ENCODE measurements at regions not wholly inside any gene's neighbourhood (a gene's known extent, or its start where the extent isn't known, plus 50 kb on each side); places are given as distances from the start of the nearest gene placed in this dataset.

DNA sequence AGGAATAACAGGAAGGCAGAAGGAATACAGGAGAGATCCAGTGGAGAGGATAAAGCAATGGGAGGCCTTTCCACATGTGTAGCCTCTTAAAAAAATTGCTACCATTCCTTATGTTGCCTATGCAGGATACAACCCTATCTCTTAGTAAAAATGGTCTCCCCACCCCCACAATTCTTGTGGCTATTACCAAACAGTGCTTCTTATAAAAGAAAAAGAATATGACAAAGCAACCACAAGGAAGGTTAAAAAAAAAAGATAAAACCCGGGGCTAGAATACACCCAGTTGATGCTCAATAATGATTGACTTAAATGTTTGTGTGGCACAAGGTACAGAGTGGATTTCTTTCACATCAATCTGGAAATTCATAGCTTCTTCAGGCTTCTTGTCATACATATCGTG lies 250.9 kb downstream of the HIVEP2 start:
- no peak for DNase-seq (ENCODE audit: low spot score in 2 of 2, unreplicated experiment in 2 of 2)
- Mint-ChIP-seq H3K36me3 (no peaks in the 10 kb centered on the region), H3K4me1 (peaks cover 7% of the 10 kb centered on the region), H3K9me3 (no peaks in the 10 kb centered on the region), H3K27ac (no peak overlapping the region), H3K4me3 (no peak overlapping the region), H3K27me3 (ENCODE audit: low read depth) (peaks cover 9% of the 10 kb centered on the region)
- TF ChIP-seq, protein P1, sequence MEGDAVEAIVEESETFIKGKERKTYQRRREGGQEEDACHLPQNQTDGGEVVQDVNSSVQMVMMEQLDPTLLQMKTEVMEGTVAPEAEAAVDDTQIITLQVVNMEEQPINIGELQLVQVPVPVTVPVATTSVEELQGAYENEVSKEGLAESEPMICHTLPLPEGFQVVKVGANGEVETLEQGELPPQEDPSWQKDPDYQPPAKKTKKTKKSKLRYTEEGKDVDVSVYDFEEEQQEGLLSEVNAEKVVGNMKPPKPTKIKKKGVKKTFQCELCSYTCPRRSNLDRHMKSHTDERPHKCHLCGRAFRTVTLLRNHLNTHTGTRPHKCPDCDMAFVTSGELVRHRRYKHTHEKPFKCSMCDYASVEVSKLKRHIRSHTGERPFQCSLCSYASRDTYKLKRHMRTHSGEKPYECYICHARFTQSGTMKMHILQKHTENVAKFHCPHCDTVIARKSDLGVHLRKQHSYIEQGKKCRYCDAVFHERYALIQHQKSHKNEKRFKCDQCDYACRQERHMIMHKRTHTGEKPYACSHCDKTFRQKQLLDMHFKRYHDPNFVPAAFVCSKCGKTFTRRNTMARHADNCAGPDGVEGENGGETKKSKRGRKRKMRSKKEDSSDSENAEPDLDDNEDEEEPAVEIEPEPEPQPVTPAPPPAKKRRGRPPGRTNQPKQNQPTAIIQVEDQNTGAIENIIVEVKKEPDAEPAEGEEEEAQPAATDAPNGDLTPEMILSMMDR (IDR thresholded peaks at IDR 0.05; ENCODE audit: unreplicated experiment) = no peak

GRCh38 chr6:142695016-142695415 lies 250.0 kb downstream of the HIVEP2 start:
- H3K36me3 Mint-ChIP-seq = no peaks in the 10 kb centered on the region
- no peak for DNase-seq (ENCODE audit: low spot score in 2 of 2, unreplicated experiment in 2 of 2)
- peaks cover 7% of the 10 kb centered on the region for H3K4me1 Mint-ChIP-seq
- H3K4me3 Mint-ChIP-seq = no peak overlapping the region
- no peaks in the 10 kb centered on the region for H3K9me3 Mint-ChIP-seq
- H3K27me3 Mint-ChIP-seq (ENCODE audit: low read depth) = peaks cover 9% of the 10 kb centered on the region
- H3K27ac Mint-ChIP-seq = no peak overlapping the region
- TF ChIP-seq, protein P1 (IDR thresholded peaks at IDR 0.05; ENCODE audit: unreplicated experiment) = no peak

GRCh38 chr6:142696123-142697000 lies 248.6 kb downstream of the HIVEP2 start:
- Mint-ChIP-seq H3K9me3 (no peaks in the 10 kb centered on the region), H3K27ac (no peak overlapping the region), H3K4me3 (no peak overlapping the region), H3K36me3 (no peaks in the 10 kb centered on the region), H3K27me3 (ENCODE audit: low read depth) (peaks cover 9% of the 10 kb centered on the region), H3K4me1 (peaks cover 7% of the 10 kb centered on the region)
- DNase-seq (ENCODE audit: low spot score in 2 of 2, unreplicated experiment in 2 of 2) = no peak
- TF ChIP-seq, protein P1 (IDR thresholded peaks at IDR 0.05; ENCODE audit: unreplicated experiment) = no peak

DNA sequence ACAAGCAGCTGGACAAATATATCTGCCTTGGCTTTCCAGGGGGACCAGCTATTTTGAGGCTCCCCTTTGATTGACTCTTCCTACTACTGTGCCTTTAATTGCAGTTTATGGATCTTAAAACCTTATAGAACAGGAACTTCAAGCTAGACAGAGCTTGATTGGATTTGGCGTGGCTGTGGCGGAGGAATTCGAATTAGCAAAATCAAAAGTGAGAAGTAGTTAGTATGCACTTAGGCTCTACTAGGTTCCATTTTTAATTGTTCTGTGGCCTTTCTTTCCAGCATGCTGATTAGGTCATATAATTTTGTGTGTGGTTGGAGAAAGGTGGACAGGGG lies 248.0 kb downstream of the HIVEP2 start:
- peaks cover 7% of the 10 kb centered on the region for H3K4me1 Mint-ChIP-seq
- no peak overlapping the region for H3K27ac Mint-ChIP-seq
- H3K36me3 Mint-ChIP-seq = no peaks in the 10 kb centered on the region
- no peaks in the 10 kb centered on the region for H3K9me3 Mint-ChIP-seq
- TF ChIP-seq, protein P1 (IDR thresholded peaks at IDR 0.05; ENCODE audit: unreplicated experiment) = no peak
- H3K27me3 Mint-ChIP-seq (ENCODE audit: low read depth) = peaks cover 5% of the 10 kb centered on the region
- no peak for DNase-seq (ENCODE audit: low spot score in 2 of 2, unreplicated experiment in 2 of 2)
- H3K4me3 Mint-ChIP-seq = no peak overlapping the region

DNA sequence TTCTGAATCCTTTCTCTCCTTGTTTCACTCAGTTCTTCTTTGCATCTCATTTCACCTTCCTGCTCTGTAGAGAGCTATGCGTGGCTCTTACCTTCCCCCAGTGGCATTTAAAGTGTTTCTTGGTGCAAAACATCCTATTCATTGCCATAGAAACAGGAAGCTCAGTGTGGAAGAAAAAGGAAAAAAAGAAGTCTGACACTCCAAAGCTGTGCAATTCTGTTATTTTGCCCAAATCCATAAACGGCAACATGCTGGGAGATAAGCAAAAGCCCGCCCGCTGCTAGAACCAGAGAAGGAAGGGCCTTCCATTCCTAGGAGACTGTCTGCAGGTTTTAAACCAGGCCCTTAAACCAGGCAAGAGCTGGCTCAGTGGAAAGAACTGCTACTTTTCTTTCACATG lies 247.1 kb downstream of the HIVEP2 start:
- Mint-ChIP-seq H3K4me1 (peaks cover 14% of the 10 kb centered on the region), H3K36me3 (no peaks in the 10 kb centered on the region), H3K27me3 (ENCODE audit: low read depth) (no peaks in the 10 kb centered on the region), H3K9me3 (no peaks in the 10 kb centered on the region), H3K27ac (no peak overlapping the region), H3K4me3 (no peak overlapping the region)
- no peak for DNase-seq (ENCODE audit: low spot score in 2 of 2, unreplicated experiment in 2 of 2)
- TF ChIP-seq, protein P1 (IDR thresholded peaks at IDR 0.05; ENCODE audit: unreplicated experiment) = no peak
